Activated T-cell treated with anti-CD3 and anti-CD28 coated beads, Interleukin-2, amount 50 U/mL, for 4 hours (primary cell): ENCODE measurements at regions not wholly inside any gene's neighbourhood (a gene's known extent, or its start where the extent isn't known, plus 50 kb on each side); places are given as distances from the start of the nearest gene placed in this dataset.
"Not testable (repeated sequence)": the region's sequence is repeated elsewhere in the genome, so short reads cannot be mapped to it uniquely, and the experiment has no call there.

ENCODE experiments used
- ATAC-seq, 2 donors: fragments of 200-7000 bp; cut with Tn5 transposase; one replicate each; pipeline ENCODE4 v1.10.0; 2021
- DNase-seq: peaks from one replicate; pipeline ENCODE4 v3.0.0-alpha.2; 2020
- H3K27me3 Mint-ChIP-seq: one replicate; pipeline ENCODE4 v1.8.0; 2021; ENCODE audit warnings: low read depth, mixed read lengths
- H3K36me3 Mint-ChIP-seq: one replicate; pipeline ENCODE4 v1.8.0; 2022; ENCODE audit warnings: mixed read lengths; ENCODE audit not compliant: insufficient read depth
- H3K4me1 Mint-ChIP-seq: one replicate; pipeline ENCODE4 v1.8.0; 2021; ENCODE audit warnings: low read depth, mixed read lengths
- H3K4me3 Mint-ChIP-seq: one replicate; pipeline ENCODE4 v1.8.0; 2021; ENCODE audit warnings: mild to moderate bottlenecking, moderate library complexity, mixed read lengths
- H3K9me3 Mint-ChIP-seq: one replicate; pipeline ENCODE4 v1.8.0; 2021; ENCODE audit warnings: mixed read lengths

- Mint-ChIP-seq H3K4me3 (no peak overlapping the region), H3K27me3 (no peaks in the 10 kb centered on the region), H3K9me3 (no peaks in the 10 kb centered on the region), H3K36me3 (no peaks in the 10 kb centered on the region), H3K4me1 (peaks cover 18% of the 10 kb centered on the region)
- no peak for ATAC-seq
- DNase-seq: no peak
Measured at GRCh38 chr9:110031511-110032173, 176.3 kb downstream of the C9orf152 start.

- peaks cover 18% of the 10 kb centered on the region for H3K4me1 Mint-ChIP-seq
- not testable (repeated sequence) for ATAC-seq, H3K27me3 Mint-ChIP-seq, H3K9me3 Mint-ChIP-seq, H3K36me3 Mint-ChIP-seq, DNase-seq, H3K4me3 Mint-ChIP-seq
Measured at GRCh38 chr9:110032532-110032931, 175.4 kb downstream of the C9orf152 start.

- no peaks in the 10 kb centered on the region for H3K36me3 Mint-ChIP-seq
- H3K27me3 Mint-ChIP-seq: no peaks in the 10 kb centered on the region
- ATAC-seq (no peak), DNase-seq (no peak)
- no peak overlapping the region for H3K4me3 Mint-ChIP-seq
- no peaks in the 10 kb centered on the region for H3K9me3 Mint-ChIP-seq
- H3K4me1 Mint-ChIP-seq: peaks cover 18% of the 10 kb centered on the region
Measured at GRCh38 chr9:110033869-110034268, 174.1 kb downstream of the C9orf152 start.

GRCh38 chr9:110036286-110036685 is 171.7 kb downstream of the C9orf152 start:
- Mint-ChIP-seq H3K4me1 (no peaks in the 10 kb centered on the region), H3K4me3 (no peak overlapping the region), H3K36me3 (no peaks in the 10 kb centered on the region), H3K9me3 (no peaks in the 10 kb centered on the region), H3K27me3 (no peaks in the 10 kb centered on the region)
- ATAC-seq (no peak), DNase-seq (no peak)

GRCh38 chr9:110040788-110041187 is 167.2 kb downstream of the C9orf152 start:
- Mint-ChIP-seq H3K27me3 (no peaks in the 10 kb centered on the region), H3K36me3 (no peaks in the 10 kb centered on the region), H3K9me3 (no peaks in the 10 kb centered on the region), H3K4me1 (no peaks in the 10 kb centered on the region), H3K4me3 (no peak overlapping the region)
- ATAC-seq (no peak), DNase-seq (no peak)

GRCh38 chr9:110041452-110041851 is 166.5 kb downstream of the C9orf152 start:
- H3K36me3 Mint-ChIP-seq: no peaks in the 10 kb centered on the region
- DNase-seq: no peak
- no peaks in the 10 kb centered on the region for H3K27me3 Mint-ChIP-seq
- no peaks in the 10 kb centered on the region for H3K4me1 Mint-ChIP-seq
- no peaks in the 10 kb centered on the region for H3K9me3 Mint-ChIP-seq
- H3K4me3 Mint-ChIP-seq: no peak overlapping the region
- no peak for ATAC-seq

- Mint-ChIP-seq H3K27me3 (peaks cover 7% of the 10 kb centered on the region), H3K4me3 (peak overlapping the region; percentile 89), H3K9me3 (no peaks in the 10 kb centered on the region), H3K36me3 (no peaks in the 10 kb centered on the region), H3K4me1 (peaks cover 34% of the 10 kb centered on the region)
- ATAC-seq (no peak), DNase-seq (no peak)
Measured at GRCh38 chr9:110047232-110047954, 160.6 kb downstream of the C9orf152 start.

- Mint-ChIP-seq H3K36me3 (no peaks in the 10 kb centered on the region), H3K27me3 (peaks cover 7% of the 10 kb centered on the region), H3K4me3 (peak overlapping the region; percentile 89), H3K4me1 (peaks cover 34% of the 10 kb centered on the region), H3K9me3 (no peaks in the 10 kb centered on the region)
- DNase-seq (no peak), ATAC-seq (peak; percentile 54 to 64)
Measured at GRCh38 chr9:110047955-110048402, 160.0 kb downstream of the C9orf152 start.

GRCh38 chr9:110048403-110048975 is 159.5 kb downstream of the C9orf152 start:
- H3K27me3 Mint-ChIP-seq: peaks cover 7% of the 10 kb centered on the region
- H3K9me3 Mint-ChIP-seq: no peaks in the 10 kb centered on the region
- peak overlapping the region; percentile 89 for H3K4me3 Mint-ChIP-seq
- peak; percentile 88 to 89 for ATAC-seq
- no peaks in the 10 kb centered on the region for H3K36me3 Mint-ChIP-seq
- peaks cover 34% of the 10 kb centered on the region for H3K4me1 Mint-ChIP-seq
- peak; percentile 72 for DNase-seq

- H3K27me3 Mint-ChIP-seq: peaks cover 7% of the 10 kb centered on the region
- ATAC-seq: peak; percentile 6 to 20
- H3K9me3 Mint-ChIP-seq: no peaks in the 10 kb centered on the region
- H3K4me3 Mint-ChIP-seq: peak overlapping the region; percentile 89
- peaks cover 34% of the 10 kb centered on the region for H3K4me1 Mint-ChIP-seq
- H3K36me3 Mint-ChIP-seq: no peaks in the 10 kb centered on the region
- DNase-seq: no peak
Measured at GRCh38 chr9:110048976-110049698, 158.8 kb downstream of the C9orf152 start.

GRCh38 chr9:110049699-110050450 is 158.1 kb downstream of the C9orf152 start:
- peak overlapping the region; percentile 89 for H3K4me3 Mint-ChIP-seq
- H3K27me3 Mint-ChIP-seq: peaks cover 7% of the 10 kb centered on the region
- DNase-seq (no peak), ATAC-seq (peak; percentile 15 to 18)
- H3K4me1 Mint-ChIP-seq: peaks cover 34% of the 10 kb centered on the region
- H3K36me3 Mint-ChIP-seq: no peaks in the 10 kb centered on the region
- H3K9me3 Mint-ChIP-seq: no peaks in the 10 kb centered on the region

GRCh38 chr9:110050925-110051355 is 157.0 kb downstream of the C9orf152 start:
- ATAC-seq (peak in 1 of 2 donors; percentile 31), DNase-seq (no peak)
- H3K4me1 Mint-ChIP-seq: peaks cover 34% of the 10 kb centered on the region
- H3K27me3 Mint-ChIP-seq: peaks cover 7% of the 10 kb centered on the region
- no peaks in the 10 kb centered on the region for H3K36me3 Mint-ChIP-seq
- H3K4me3 Mint-ChIP-seq: peak overlapping the region; percentile 89
- no peaks in the 10 kb centered on the region for H3K9me3 Mint-ChIP-seq

GRCh38 chr9:110056062-110056461 is 151.9 kb downstream of the C9orf152 start:
- no peak for ATAC-seq
- Mint-ChIP-seq H3K9me3 (no peaks in the 10 kb centered on the region), H3K4me3 (no peak overlapping the region), H3K27me3 (no peaks in the 10 kb centered on the region), H3K4me1 (peaks cover 13% of the 10 kb centered on the region), H3K36me3 (peaks cover 7% of the 10 kb centered on the region)
- no peak for DNase-seq
